Testis (tissue), 2 donors: ENCODE measurements at regions not wholly inside any gene's neighbourhood (a gene's known extent, or its start where the extent isn't known, plus 50 kb on each side); places are given as distances from the start of the nearest gene placed in this dataset.

Experiments used
- DNase-seq: peaks from one replicate; pipeline ENCODE4 v3.0.0-alpha.2; 2019
- H3K27ac ChIP-seq, 2 donors: fragments of 200-600 bp; sonication (generic); one replicate each; pipeline ENCODE4 v1.5.1; 2019
- H3K27me3 ChIP-seq: fragments of 200-600 bp; sonication (generic); one replicate; pipeline ENCODE4 v1.5.1; 2019
- H3K36me3 ChIP-seq: fragments of 200-600 bp; sonication (generic); one replicate; pipeline ENCODE4 v1.5.1; 2017; ENCODE audit warnings: low read depth; ENCODE audit errors: missing control alignments
- H3K4me1 ChIP-seq: fragments of 200-600 bp; sonication (generic); one replicate; pipeline ENCODE4 v1.5.1; 2019
- H3K4me3 ChIP-seq, 2 donors: fragments of 200-600 bp; sonication (generic); one replicate each; pipeline ENCODE4 v1.5.1; 2017 to 2019
- H3K9me3 ChIP-seq: fragments of 200-600 bp; sonication (generic); one replicate; pipeline ENCODE4 v1.5.1; 2017
- CTCF ChIP-seq, 3 experiments: fragments of 450-650 bp in 2 of 3; fragments of 200-600 bp in 1 of 3; sonication (generic) in 1 of 3; IDR thresholded peaks; one replicate each; pipeline ENCODE4 v1.5.1; 2016 to 2019; ENCODE audit warnings: antibody characterized with exemption in 3 of 3, mild to moderate bottlenecking in 2 of 3, moderate library complexity in 1 of 3
- POLR2A ChIP-seq: fragments of 450-650 bp; IDR thresholded peaks from one replicate; pipeline ENCODE4 v1.6.1; 2017; ENCODE audit warnings: antibody characterized with exemption, mild to moderate bottlenecking, moderate library complexity
- WGBS, 2 donors: methylation state at CpG; one replicate each; pipeline ENCODE4 v1.1.5; 2018; 5-methylcytosine and 5-hydroxymethylcytosine counted together
- intact Hi-C: fragments of 100-400 bp; cut with DNase I; formaldehyde crosslinking; loops from one replicate; pipeline ENCODE4 v1.15.1; 2023; ENCODE audit warnings: low total_unique reads

- DNase-seq: no peak
- no peaks in the 10 kb centered on the region for H3K27me3 ChIP-seq
- no peak for TF ChIP-seq CTCF (IDR thresholded peaks at IDR 0.05)
- no peak for TF ChIP-seq POLR2A
- no peak overlapping the region for H3K4me3 ChIP-seq
- WGBS, 2 donors: 70 to 73% methylated on average over 5 of the region's 5 CpGs
- no peaks in the 10 kb centered on the region for H3K36me3 ChIP-seq
- no peak overlapping the region for H3K27ac ChIP-seq
- no peaks in the 10 kb centered on the region for H3K9me3 ChIP-seq
- intact Hi-C loops: no loop called here
- H3K4me1 ChIP-seq: no peaks in the 10 kb centered on the region
Measured at GRCh38 chr2:611519-611918, 65.7 kb downstream of the TMEM18 start.

GRCh38 chr2:610491-610890 lies 66.7 kb downstream of the TMEM18 start:
- H3K27me3 ChIP-seq: no peaks in the 10 kb centered on the region
- no peaks in the 10 kb centered on the region for H3K36me3 ChIP-seq
- 71 to 76% methylated on average over 3 of the region's 3 CpGs for WGBS, 2 donors
- no peaks in the 10 kb centered on the region for H3K4me1 ChIP-seq
- no peak for DNase-seq
- H3K9me3 ChIP-seq: no peaks in the 10 kb centered on the region
- intact Hi-C loops: no loop called here
- H3K4me3 ChIP-seq: no peak overlapping the region
- H3K27ac ChIP-seq: no peak overlapping the region
- TF ChIP-seq CTCF (IDR thresholded peaks at IDR 0.05): no peak
- no peak for TF ChIP-seq POLR2A

GRCh38 chr2:609881-610280 lies 67.3 kb downstream of the TMEM18 start:
- Histone ChIP-seq H3K27me3 (no peaks in the 10 kb centered on the region), H3K27ac (no peak overlapping the region), H3K4me1 (no peaks in the 10 kb centered on the region), H3K36me3 (no peaks in the 10 kb centered on the region), H3K9me3 (no peaks in the 10 kb centered on the region), H3K4me3 (no peak overlapping the region)
- TF ChIP-seq POLR2A (no peak), CTCF (IDR thresholded peaks at IDR 0.05) (no peak)
- DNase-seq: no peak
- WGBS, 2 donors: 92 to 93% methylated on average over 6 to 8 of the region's 8 CpGs
- intact Hi-C loops: no loop called here

GRCh38 chr2:609449-609848 lies 67.8 kb downstream of the TMEM18 start:
- no peaks in the 10 kb centered on the region for H3K27me3 ChIP-seq
- no peak overlapping the region for H3K4me3 ChIP-seq
- no peaks in the 10 kb centered on the region for H3K36me3 ChIP-seq
- no peaks in the 10 kb centered on the region for H3K4me1 ChIP-seq
- intact Hi-C loops: no loop called here
- 95 to 96% methylated on average over 10 of the region's 10 CpGs for WGBS, 2 donors
- TF ChIP-seq CTCF (IDR thresholded peaks at IDR 0.05) (no peak), POLR2A (no peak)
- no peaks in the 10 kb centered on the region for H3K9me3 ChIP-seq
- no peak overlapping the region for H3K27ac ChIP-seq
- no peak for DNase-seq

- Histone ChIP-seq H3K4me1 (no peaks in the 10 kb centered on the region), H3K9me3 (no peaks in the 10 kb centered on the region), H3K27ac (no peak overlapping the region), H3K4me3 (no peak overlapping the region), H3K27me3 (no peaks in the 10 kb centered on the region), H3K36me3 (no peaks in the 10 kb centered on the region)
- no peak for DNase-seq
- intact Hi-C loops: no loop called here
- TF ChIP-seq CTCF (IDR thresholded peaks at IDR 0.05): no peak
- 88 to 97% methylated on average over 5 to 7 of the region's 7 CpGs for WGBS, 2 donors
Measured at GRCh38 chr2:608711-609110, 68.5 kb downstream of the TMEM18 start.
